Right ventricle myocardium superior (tissue), 1 donor: ENCODE measurements at regions not wholly inside any gene's neighbourhood (a gene's known extent, or its start where the extent isn't known, plus 50 kb on each side); places are given as distances from the start of the nearest gene placed in this dataset.

Experiments
- ATAC-seq: fragments of 200-7000 bp; cut with Tn5 transposase; one replicate; pipeline ENCODE4 v1.9.1; 2020; ENCODE audit warnings: mild to moderate bottlenecking; ENCODE audit not compliant: poor library complexity
- DNase-seq: peaks from one replicate; pipeline ENCODE4 v3.0.0-alpha.2; 2020
- intact Hi-C: fragments of 100-400 bp; cut with DNase I; formaldehyde crosslinking; loops from one replicate; pipeline ENCODE4 v1.11.2; 2022
- donor health status: DM: no; HTN: yes; CAD: no; lungs with severe emphysema.

GRCh38 chr15:87287156-87287555 lies 969.4 kb downstream of the NTRK3 start:
- intact Hi-C loops = no loop called here
- no peak for DNase-seq
- ATAC-seq = no peak

GRCh38 chr15:87269566-87269965 lies 987.0 kb downstream of the NTRK3 start:
- intact Hi-C loops = no loop called here
- ATAC-seq (no peak), DNase-seq (no peak)

GRCh38 chr15:87268675-87269074 lies 987.9 kb downstream of the NTRK3 start:
- no peak for ATAC-seq
- intact Hi-C loops = no loop called here
- no peak for DNase-seq

- DNase-seq (no peak), ATAC-seq (no peak)
- intact Hi-C loops = no loop called here
Observed at GRCh38 chr15:87267798-87268197, 988.7 kb downstream of the NTRK3 start.

GRCh38 chr15:87263871-87264270 lies 992.7 kb downstream of the NTRK3 start:
- intact Hi-C loops = no loop called here
- DNase-seq (no peak), ATAC-seq (no peak)

GRCh38 chr15:87263296-87263695 lies 993.2 kb downstream of the NTRK3 start:
- intact Hi-C loops = no loop called here
- DNase-seq (no peak), ATAC-seq (no peak)

- ATAC-seq = no peak
Observed at GRCh38 chr15:87245592-87245991, 1010.9 kb downstream of the NTRK3 start.

GRCh38 chr15:87243474-87243873 lies 1013.1 kb downstream of the NTRK3 start:
- DNase-seq (no peak), ATAC-seq (no peak)
- intact Hi-C loops = no loop called here

More at GRCh38 chr15:87245592-87245991, 1010.9 kb downstream of the NTRK3 start:
- intact Hi-C loops = no loop called here
- no peak for DNase-seq

GRCh38 chr15:87239582-87240230 lies 1016.8 kb downstream of the NTRK3 start:
- intact Hi-C loops = no loop called here
- DNase-seq = no peak
- no peak for ATAC-seq

GRCh38 chr15:87238451-87239068 lies 1018.0 kb downstream of the NTRK3 start:
- no peak for ATAC-seq
- DNase-seq = no peak
- intact Hi-C loops = no loop called here

GRCh38 chr15:87228460-87228859 lies 1028.1 kb downstream of the NTRK3 start:
- DNase-seq (no peak), ATAC-seq (peak; percentile 51)
- intact Hi-C loops = no loop called here

GRCh38 chr15:87227846-87228245 lies 1028.7 kb downstream of the NTRK3 start:
- intact Hi-C loops = no loop called here
- ATAC-seq (no peak), DNase-seq (no peak)

- intact Hi-C loops = no loop called here
- ATAC-seq (no peak), DNase-seq (no peak)
Observed at GRCh38 chr15:87225436-87225835, 1031.1 kb downstream of the NTRK3 start.

- DNase-seq = no peak
- intact Hi-C loops = no loop called here
- no peak for ATAC-seq
Observed at GRCh38 chr15:87224404-87224803, 1032.1 kb downstream of the NTRK3 start.

GRCh38 chr15:87219650-87220615 lies 1036.6 kb downstream of the NTRK3 start:
- no peak for DNase-seq
- intact Hi-C loops = no loop called here
- no peak for ATAC-seq

GRCh38 chr15:87215100-87215499 lies 1041.4 kb downstream of the NTRK3 start:
- no peak for ATAC-seq
- intact Hi-C loops = no loop called here
- DNase-seq = no peak

- intact Hi-C loops = no loop called here
- peak; percentile 38 for DNase-seq
Observed at GRCh38 chr15:87213626-87214025, 1042.9 kb downstream of the NTRK3 start.

GRCh38 chr15:87212041-87212440 lies 1044.5 kb downstream of the NTRK3 start:
- intact Hi-C loops = no loop called here
- no peak for DNase-seq
- ATAC-seq = no peak

More at GRCh38 chr15:87213626-87214025, 1042.9 kb downstream of the NTRK3 start:
- ATAC-seq = no peak

GRCh38 chr15:87211547-87211946 lies 1045.0 kb downstream of the NTRK3 start:
- ATAC-seq (no peak), DNase-seq (no peak)
- intact Hi-C loops = no loop called here
